ENCODE measurements at regions not wholly inside any gene's neighbourhood (a gene's known extent, or its start where the extent isn't known, plus 50 kb on each side); places are given as distances from the start of the nearest gene placed in this dataset.

DNA sequence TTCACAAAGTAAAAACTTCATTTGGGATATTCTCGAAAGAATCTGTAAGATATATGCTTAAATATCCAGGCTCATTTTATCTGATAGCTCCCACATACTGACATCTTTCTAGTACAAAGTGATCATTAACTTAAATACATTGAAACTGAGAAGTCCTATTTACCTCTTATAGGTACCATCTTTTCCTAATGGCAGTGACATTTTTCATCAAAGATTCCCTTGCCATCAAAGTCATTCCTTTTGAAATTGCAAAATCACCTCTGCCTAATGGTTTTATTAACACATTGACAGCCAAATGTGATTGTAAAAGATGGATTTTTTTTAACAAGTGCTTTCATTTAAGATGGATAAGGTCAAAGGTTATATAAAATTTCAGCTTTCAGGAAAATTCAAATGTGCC is 346.6 kb downstream of the MFSD1 start:
- no peaks in the 10 kb centered on the region for H3K36me3 ChIP-seq (ENCODE audit: control insufficient read depth, insufficient read depth, low read length)
- no peak overlapping the region for H3K4me2 ChIP-seq (ENCODE audit: insufficient read depth, low read length)
- no TSS peak for BruUV-seq (replicated peaks)
- H3K4me3 ChIP-seq = no peak overlapping the region
- ChIA-PET POLR2A (no interaction called here), CTCF (ENCODE audit: low intra/inter-chr PET ratio) (no interaction called here)
- H4K20me1 ChIP-seq (replicated peaks; ENCODE audit: control insufficient read depth, insufficient read depth, low read length) = no peaks in the 10 kb centered on the region
- no peak overlapping the region for H3K9ac ChIP-seq (ENCODE audit: insufficient read depth in 1 of 2, low read depth in 2 of 2, low read length in 2 of 2)
- no peaks in the 10 kb centered on the region for H3K27me3 ChIP-seq (ENCODE audit: control insufficient read depth in 2 of 2, insufficient read depth in 2 of 2, low read length in 2 of 2)
- H3K27ac ChIP-seq (ENCODE audit: extremely low read depth, low read depth, low read length) = no peak overlapping the region
- in situ Hi-C loops (cut with MboI) = no loop called here
- TF ChIP-seq, protein P1, sequence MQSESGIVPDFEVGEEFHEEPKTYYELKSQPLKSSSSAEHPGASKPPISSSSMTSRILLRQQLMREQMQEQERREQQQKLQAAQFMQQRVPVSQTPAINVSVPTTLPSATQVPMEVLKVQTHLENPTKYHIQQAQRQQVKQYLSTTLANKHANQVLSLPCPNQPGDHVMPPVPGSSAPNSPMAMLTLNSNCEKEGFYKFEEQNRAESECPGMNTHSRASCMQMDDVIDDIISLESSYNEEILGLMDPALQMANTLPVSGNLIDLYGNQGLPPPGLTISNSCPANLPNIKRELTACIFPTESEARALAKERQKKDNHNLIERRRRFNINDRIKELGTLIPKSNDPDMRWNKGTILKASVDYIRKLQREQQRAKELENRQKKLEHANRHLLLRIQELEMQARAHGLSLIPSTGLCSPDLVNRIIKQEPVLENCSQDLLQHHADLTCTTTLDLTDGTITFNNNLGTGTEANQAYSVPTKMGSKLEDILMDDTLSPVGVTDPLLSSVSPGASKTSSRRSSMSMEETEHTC (IDR thresholded peaks at IDR 0.05) = no peak
- TF ChIP-seq, protein P2, sequence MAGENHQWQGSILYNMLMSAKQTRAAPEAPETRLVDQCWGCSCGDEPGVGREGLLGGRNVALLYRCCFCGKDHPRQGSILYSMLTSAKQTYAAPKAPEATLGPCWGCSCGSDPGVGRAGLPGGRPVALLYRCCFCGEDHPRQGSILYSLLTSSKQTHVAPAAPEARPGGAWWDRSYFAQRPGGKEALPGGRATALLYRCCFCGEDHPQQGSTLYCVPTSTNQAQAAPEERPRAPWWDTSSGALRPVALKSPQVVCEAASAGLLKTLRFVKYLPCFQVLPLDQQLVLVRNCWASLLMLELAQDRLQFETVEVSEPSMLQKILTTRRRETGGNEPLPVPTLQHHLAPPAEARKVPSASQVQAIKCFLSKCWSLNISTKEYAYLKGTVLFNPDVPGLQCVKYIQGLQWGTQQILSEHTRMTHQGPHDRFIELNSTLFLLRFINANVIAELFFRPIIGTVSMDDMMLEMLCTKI (IDR thresholded peaks at IDR 0.05; ENCODE audit: partially characterized antibody) = no peak
- TF ChIP-seq ZKSCAN1 (IDR thresholded peaks at IDR 0.05; ENCODE audit: low read depth, low read length) = no peak
- no peak for TF ChIP-seq MAFF (IDR thresholded peaks at IDR 0.05; ENCODE audit: low read length)
- TF ChIP-seq, protein P3, sequence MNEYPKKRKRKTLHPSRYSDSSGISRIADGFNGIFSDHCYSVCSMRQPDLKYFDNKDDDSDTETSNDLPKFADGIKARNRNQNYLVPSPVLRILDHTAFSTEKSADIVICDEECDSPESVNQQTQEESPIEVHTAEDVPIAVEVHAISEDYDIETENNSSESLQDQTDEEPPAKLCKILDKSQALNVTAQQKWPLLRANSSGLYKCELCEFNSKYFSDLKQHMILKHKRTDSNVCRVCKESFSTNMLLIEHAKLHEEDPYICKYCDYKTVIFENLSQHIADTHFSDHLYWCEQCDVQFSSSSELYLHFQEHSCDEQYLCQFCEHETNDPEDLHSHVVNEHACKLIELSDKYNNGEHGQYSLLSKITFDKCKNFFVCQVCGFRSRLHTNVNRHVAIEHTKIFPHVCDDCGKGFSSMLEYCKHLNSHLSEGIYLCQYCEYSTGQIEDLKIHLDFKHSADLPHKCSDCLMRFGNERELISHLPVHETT (CRISPR knock-in tag; conservative IDR thresholded peaks at IDR 0.05 in 1 of 2, IDR thresholded peaks at IDR 0.05 in 1 of 2) = no peak
- TF ChIP-seq BRF1 (IDR thresholded peaks at IDR 0.05; ENCODE audit: borderline replicate concordance, extremely low read depth, insufficient read length) = no peak
- TF ChIP-seq, protein P4, sequence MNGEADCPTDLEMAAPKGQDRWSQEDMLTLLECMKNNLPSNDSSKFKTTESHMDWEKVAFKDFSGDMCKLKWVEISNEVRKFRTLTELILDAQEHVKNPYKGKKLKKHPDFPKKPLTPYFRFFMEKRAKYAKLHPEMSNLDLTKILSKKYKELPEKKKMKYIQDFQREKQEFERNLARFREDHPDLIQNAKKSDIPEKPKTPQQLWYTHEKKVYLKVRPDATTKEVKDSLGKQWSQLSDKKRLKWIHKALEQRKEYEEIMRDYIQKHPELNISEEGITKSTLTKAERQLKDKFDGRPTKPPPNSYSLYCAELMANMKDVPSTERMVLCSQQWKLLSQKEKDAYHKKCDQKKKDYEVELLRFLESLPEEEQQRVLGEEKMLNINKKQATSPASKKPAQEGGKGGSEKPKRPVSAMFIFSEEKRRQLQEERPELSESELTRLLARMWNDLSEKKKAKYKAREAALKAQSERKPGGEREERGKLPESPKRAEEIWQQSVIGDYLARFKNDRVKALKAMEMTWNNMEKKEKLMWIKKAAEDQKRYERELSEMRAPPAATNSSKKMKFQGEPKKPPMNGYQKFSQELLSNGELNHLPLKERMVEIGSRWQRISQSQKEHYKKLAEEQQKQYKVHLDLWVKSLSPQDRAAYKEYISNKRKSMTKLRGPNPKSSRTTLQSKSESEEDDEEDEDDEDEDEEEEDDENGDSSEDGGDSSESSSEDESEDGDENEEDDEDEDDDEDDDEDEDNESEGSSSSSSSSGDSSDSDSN (IDR thresholded peaks at IDR 0.05; ENCODE audit: borderline replicate concordance in 1 of 2, low read depth in 2 of 2, low read length in 2 of 2) = no peak
- ATAC-seq (no peak), DNase-seq (ENCODE audit: extremely low read depth in 1 of 4, low spot score in 3 of 4) (no peak), FAIRE-seq (no peak)
- H3K4me1 ChIP-seq (replicated peaks in 1 of 2; ENCODE audit: control insufficient read depth in 2 of 2, insufficient read depth in 2 of 2, low read length in 2 of 2) = no peaks in the 10 kb centered on the region
- H2AFZ ChIP-seq (ENCODE audit: low read depth, low read length) = no peak overlapping the region
- 0% methylated on average over 1 of the region's 1 CpG for WGBS (ENCODE audit: insufficient coverage, low coverage, missing lambda C conversion rate)
- H3K9me3 ChIP-seq (replicated peaks; ENCODE audit: control insufficient read depth, insufficient read depth, low read depth, low read length) = no peaks in the 10 kb centered on the region
- H3K79me2 ChIP-seq (ENCODE audit: control insufficient read depth, insufficient read depth, low read length) = no peaks in the 10 kb centered on the region
- intact Hi-C loops (cut with micrococcal nuclease) = no loop called here
- no peaks in the 10 kb centered on the region for H3K9me1 ChIP-seq (ENCODE audit: control insufficient read depth, insufficient read depth, low read length)
